HepG2 (cell line): ENCODE measurements at regions not wholly inside any gene's neighbourhood (a gene's known extent, or its start where the extent isn't known, plus 50 kb on each side); places are given as distances from the start of the nearest gene placed in this dataset.

Experiments
- POLR2A ChIP-seq, 2 experiments: IDR thresholded peaks; 2 replicates each; pipeline ENCODE4 v1.6.1; 2011; ENCODE audit warnings: low read depth in 2 of 2, low read length in 2 of 2, mild to moderate bottlenecking in 1 of 2, moderate library complexity in 1 of 2; ENCODE audit not compliant: insufficient read depth in 1 of 2
- SRF ChIP-seq: IDR thresholded peaks from 2 replicates; pipeline ENCODE4 v1.6.1; 2011; ENCODE audit warnings: mild to moderate bottlenecking, low read depth, low read length, moderate library complexity
- U2AF2 ChIP-seq: fragments of 200-400 bp; formaldehyde crosslinking; IDR thresholded peaks from 2 replicates; pipeline ENCODE4 v1.6.1; 2017; ENCODE audit warnings: low read depth, mild to moderate bottlenecking, low read length
- ZBTB1 ChIP-seq: sonication (generic); formaldehyde crosslinking; IDR thresholded peaks from 2 replicates; pipeline ENCODE4 v1.4.0; 2020; ENCODE audit warnings: missing genetic modification reagents, borderline replicate concordance
- ZBTB42 ChIP-seq: sonication (generic); formaldehyde crosslinking; IDR thresholded peaks from 2 replicates; pipeline ENCODE4 v1.5.0; 2020; ENCODE audit warnings: mild to moderate bottlenecking, missing genetic modification reagents
- ZNF646 ChIP-seq: sonication (generic); formaldehyde crosslinking; IDR thresholded peaks from 2 replicates; pipeline ENCODE4 v1.9.0; 2021; ENCODE audit warnings: mild to moderate bottlenecking, missing genetic modification reagents

GRCh38 chr17:65406552-65406951, 154.9 kb downstream of the AXIN2 start:
- TF ChIP-seq U2AF2 (no peak), ZBTB1 (CRISPR knock-in tag) (no peak), POLR2A (IDR thresholded peaks at IDR 0.05; ENCODE audit: insufficient read depth in 1 of 2, low read depth in 2 of 2, low read length in 2 of 2) (no peak), ZNF646 (CRISPR knock-in tag) (no peak), SRF (no peak), ZBTB42 (no peak)
